ENCODE measurements at regions not wholly inside any gene's neighbourhood (a gene's known extent, or its start where the extent isn't known, plus 50 kb on each side); places are given as distances from the start of the nearest gene placed in this dataset.

DNA sequence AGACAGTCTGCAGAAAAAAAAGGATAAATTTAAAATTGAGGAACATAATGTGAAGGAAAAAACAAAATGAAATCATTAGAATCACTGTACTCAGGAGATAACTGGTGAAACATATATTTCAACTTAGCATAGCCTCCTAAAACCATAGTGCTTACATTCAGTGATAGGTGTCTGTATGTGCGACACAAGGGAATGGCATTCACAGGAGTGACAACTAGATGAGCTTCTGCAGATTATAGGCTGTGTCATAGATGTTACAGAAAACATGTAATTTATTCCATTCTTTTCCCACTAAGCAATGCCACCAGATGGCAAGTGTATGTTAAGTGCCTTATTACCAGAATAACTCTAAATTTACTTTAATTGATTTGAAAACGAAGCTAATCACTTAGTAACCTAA is 960.0 kb upstream of the PCDH20 start:
- TF ChIP-seq, protein P1, sequence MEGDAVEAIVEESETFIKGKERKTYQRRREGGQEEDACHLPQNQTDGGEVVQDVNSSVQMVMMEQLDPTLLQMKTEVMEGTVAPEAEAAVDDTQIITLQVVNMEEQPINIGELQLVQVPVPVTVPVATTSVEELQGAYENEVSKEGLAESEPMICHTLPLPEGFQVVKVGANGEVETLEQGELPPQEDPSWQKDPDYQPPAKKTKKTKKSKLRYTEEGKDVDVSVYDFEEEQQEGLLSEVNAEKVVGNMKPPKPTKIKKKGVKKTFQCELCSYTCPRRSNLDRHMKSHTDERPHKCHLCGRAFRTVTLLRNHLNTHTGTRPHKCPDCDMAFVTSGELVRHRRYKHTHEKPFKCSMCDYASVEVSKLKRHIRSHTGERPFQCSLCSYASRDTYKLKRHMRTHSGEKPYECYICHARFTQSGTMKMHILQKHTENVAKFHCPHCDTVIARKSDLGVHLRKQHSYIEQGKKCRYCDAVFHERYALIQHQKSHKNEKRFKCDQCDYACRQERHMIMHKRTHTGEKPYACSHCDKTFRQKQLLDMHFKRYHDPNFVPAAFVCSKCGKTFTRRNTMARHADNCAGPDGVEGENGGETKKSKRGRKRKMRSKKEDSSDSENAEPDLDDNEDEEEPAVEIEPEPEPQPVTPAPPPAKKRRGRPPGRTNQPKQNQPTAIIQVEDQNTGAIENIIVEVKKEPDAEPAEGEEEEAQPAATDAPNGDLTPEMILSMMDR (IDR thresholded peaks at IDR 0.05), result no peak
- TF ChIP-seq POLR2A (IDR thresholded peaks at IDR 0.05) (no peak), EP300 (IDR thresholded peaks at IDR 0.05) (no peak)

All from suprapubic skin (tissue), 3 donors.